ENCODE measurements at regions not wholly inside any gene's neighbourhood (a gene's known extent, or its start where the extent isn't known, plus 50 kb on each side); places are given as distances from the start of the nearest gene placed in this dataset.

DNA sequence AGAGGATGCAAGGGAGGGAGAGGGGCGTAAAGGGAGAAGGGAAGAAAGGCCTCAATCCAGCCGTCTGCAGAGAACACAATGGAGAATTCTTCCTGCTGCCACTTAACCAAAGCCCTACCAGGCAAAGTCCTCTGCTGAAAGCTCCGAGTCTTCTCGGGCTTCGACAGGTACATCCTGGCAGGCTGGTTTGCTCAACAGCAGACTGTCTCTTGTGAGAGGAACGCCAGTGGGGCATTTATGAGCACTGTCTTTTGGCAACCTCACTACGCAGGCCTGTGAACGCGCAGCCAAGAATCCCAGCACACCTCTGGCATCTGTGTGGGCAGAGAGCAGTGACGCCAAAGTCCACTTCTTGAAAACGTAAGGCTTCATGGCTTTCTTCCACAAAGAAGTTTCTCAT is 207.5 kb upstream of the FAM9B start:
- no peaks in the 10 kb centered on the region for H3K36me3 ChIP-seq (ENCODE audit: insufficient read depth, low read length)
- H3K9me3 ChIP-seq (ENCODE audit: low read length): no peaks in the 10 kb centered on the region
- H3K27ac ChIP-seq (ENCODE audit: low read length): no peak overlapping the region
- no peak overlapping the region for H2AFZ ChIP-seq (ENCODE audit: low read length)
- no peak overlapping the region for H3K9ac ChIP-seq (ENCODE audit: low read length)
- H3K4me2 ChIP-seq (ENCODE audit: low read depth, low read length, poor library complexity, severe bottlenecking): no peak overlapping the region
- no peaks in the 10 kb centered on the region for H3K27me3 ChIP-seq (ENCODE audit: low read length)
- no peaks in the 10 kb centered on the region for H4K20me1 ChIP-seq (ENCODE audit: insufficient read depth, low read depth, low read length)
- H3K4me1 ChIP-seq (ENCODE audit: low read length): no peaks in the 10 kb centered on the region
- H3K79me2 ChIP-seq (ENCODE audit: low read length): no peaks in the 10 kb centered on the region
- no peak for DNase-seq
- no peak overlapping the region for H3K4me3 ChIP-seq (ENCODE audit: low read length)
- no peaks in the 10 kb centered on the region for H3K9me2 ChIP-seq (replicated peaks; ENCODE audit: insufficient read depth, low read length)

DNA sequence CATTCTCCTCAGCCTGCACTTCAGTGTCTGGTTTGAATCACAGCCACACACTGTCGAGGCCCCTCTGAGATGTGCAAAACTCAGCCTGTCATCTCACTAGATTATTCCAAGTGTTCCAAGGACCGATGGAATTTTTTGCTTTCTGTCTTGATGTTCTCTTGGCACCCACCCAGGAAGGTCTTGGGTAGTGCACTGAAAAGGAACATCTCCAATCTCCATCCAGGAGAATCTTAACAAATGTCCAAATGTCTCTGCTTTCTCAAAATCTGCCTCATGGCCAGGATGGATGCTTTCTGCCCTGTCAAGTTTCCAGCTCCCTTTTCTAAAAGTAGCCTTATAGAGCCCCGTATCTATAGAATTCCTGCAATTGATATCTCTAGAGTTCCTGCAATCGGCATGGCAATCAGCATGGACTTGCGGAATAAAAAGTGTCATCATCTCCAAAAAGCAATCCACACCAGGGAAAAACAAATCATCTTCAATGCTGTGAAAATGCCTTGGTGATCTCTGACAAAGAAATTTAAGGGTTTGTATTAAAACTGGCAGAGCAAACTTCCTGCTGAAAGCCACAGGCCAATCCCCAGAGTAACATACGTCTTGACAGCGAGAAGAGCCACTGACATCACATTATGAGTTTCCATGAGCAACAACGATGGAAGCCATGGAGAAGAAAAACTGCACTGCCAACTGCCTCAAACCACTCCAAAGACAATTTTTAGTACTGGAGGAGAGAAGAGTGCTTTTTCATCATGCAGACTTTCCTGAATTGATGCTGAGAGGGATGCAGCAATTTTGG is 215.3 kb upstream of the FAM9B start:
- H3K4me1 ChIP-seq (ENCODE audit: low read length): no peaks in the 10 kb centered on the region
- H3K36me3 ChIP-seq (ENCODE audit: insufficient read depth, low read length): no peaks in the 10 kb centered on the region
- no peak overlapping the region for H3K4me3 ChIP-seq (ENCODE audit: low read length)
- no peaks in the 10 kb centered on the region for H4K20me1 ChIP-seq (ENCODE audit: insufficient read depth, low read depth, low read length)
- no peaks in the 10 kb centered on the region for H3K9me3 ChIP-seq (ENCODE audit: low read length)
- H3K9ac ChIP-seq (ENCODE audit: low read length): no peak overlapping the region
- no peak overlapping the region for H2AFZ ChIP-seq (ENCODE audit: low read length)
- no peaks in the 10 kb centered on the region for H3K27me3 ChIP-seq (ENCODE audit: low read length)
- no peak for DNase-seq
- H3K4me2 ChIP-seq (ENCODE audit: low read depth, low read length, poor library complexity, severe bottlenecking): no peak overlapping the region
- H3K79me2 ChIP-seq (ENCODE audit: low read length): no peaks in the 10 kb centered on the region
- H3K27ac ChIP-seq (ENCODE audit: low read length): no peak overlapping the region
- H3K9me2 ChIP-seq (replicated peaks; ENCODE audit: insufficient read depth, low read length): no peaks in the 10 kb centered on the region

DNA sequence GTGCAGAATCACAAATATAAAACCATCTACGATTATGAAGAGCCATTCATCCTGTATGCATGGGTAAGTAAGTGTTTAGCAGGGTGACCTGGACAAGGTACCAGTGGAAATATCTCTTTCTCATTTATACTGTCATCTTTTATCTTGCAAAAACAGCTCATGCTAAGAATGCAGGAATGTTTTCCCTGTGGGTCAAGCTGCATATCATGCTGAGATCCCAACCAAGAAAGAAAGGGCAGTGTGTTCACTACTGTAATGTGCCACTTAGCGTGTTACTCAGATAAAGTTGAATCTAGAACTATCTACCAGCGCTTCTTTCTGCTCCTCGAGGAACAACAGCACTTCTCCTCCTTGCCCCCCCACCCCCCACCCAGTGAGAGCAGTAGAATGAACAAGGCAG is 212.7 kb upstream of the TBL1X start:
- no peak overlapping the region for H3K4me3 ChIP-seq (ENCODE audit: low read length)
- H3K27me3 ChIP-seq (ENCODE audit: low read length): no peaks in the 10 kb centered on the region
- H4K20me1 ChIP-seq (ENCODE audit: insufficient read depth, low read depth, low read length): no peaks in the 10 kb centered on the region
- H3K9me3 ChIP-seq (ENCODE audit: low read length): no peaks in the 10 kb centered on the region
- no peaks in the 10 kb centered on the region for H3K36me3 ChIP-seq (ENCODE audit: insufficient read depth, low read length)
- H3K9me2 ChIP-seq (replicated peaks; ENCODE audit: insufficient read depth, low read length): no peaks in the 10 kb centered on the region
- DNase-seq: no peak
- no peak overlapping the region for H3K4me2 ChIP-seq (ENCODE audit: low read depth, low read length, poor library complexity, severe bottlenecking)
- no peaks in the 10 kb centered on the region for H3K4me1 ChIP-seq (ENCODE audit: low read length)
- H3K79me2 ChIP-seq (ENCODE audit: low read length): no peaks in the 10 kb centered on the region
- no peak overlapping the region for H3K9ac ChIP-seq (ENCODE audit: low read length)
- H3K27ac ChIP-seq (ENCODE audit: low read length): no peak overlapping the region
- H2AFZ ChIP-seq (ENCODE audit: low read length): no peak overlapping the region

- Histone ChIP-seq H3K27ac (ENCODE audit: low read length) (no peak overlapping the region), H3K9me2 (replicated peaks; ENCODE audit: insufficient read depth, low read length) (no peaks in the 10 kb centered on the region), H3K4me2 (ENCODE audit: low read depth, low read length, poor library complexity, severe bottlenecking) (no peak overlapping the region), H4K20me1 (ENCODE audit: insufficient read depth, low read depth, low read length) (no peaks in the 10 kb centered on the region), H3K79me2 (ENCODE audit: low read length) (no peaks in the 10 kb centered on the region), H3K9me3 (ENCODE audit: low read length) (no peaks in the 10 kb centered on the region), H3K4me3 (ENCODE audit: low read length) (no peak overlapping the region), H3K36me3 (ENCODE audit: insufficient read depth, low read length) (no peaks in the 10 kb centered on the region), H3K27me3 (ENCODE audit: low read length) (no peaks in the 10 kb centered on the region), H3K4me1 (ENCODE audit: low read length) (no peaks in the 10 kb centered on the region), H2AFZ (ENCODE audit: low read length) (no peak overlapping the region), H3K9ac (ENCODE audit: low read length) (no peak overlapping the region)
- no peak for DNase-seq
Measured at GRCh38 chrX:9253211-9253610, 211.6 kb upstream of the TBL1X start.

DNA sequence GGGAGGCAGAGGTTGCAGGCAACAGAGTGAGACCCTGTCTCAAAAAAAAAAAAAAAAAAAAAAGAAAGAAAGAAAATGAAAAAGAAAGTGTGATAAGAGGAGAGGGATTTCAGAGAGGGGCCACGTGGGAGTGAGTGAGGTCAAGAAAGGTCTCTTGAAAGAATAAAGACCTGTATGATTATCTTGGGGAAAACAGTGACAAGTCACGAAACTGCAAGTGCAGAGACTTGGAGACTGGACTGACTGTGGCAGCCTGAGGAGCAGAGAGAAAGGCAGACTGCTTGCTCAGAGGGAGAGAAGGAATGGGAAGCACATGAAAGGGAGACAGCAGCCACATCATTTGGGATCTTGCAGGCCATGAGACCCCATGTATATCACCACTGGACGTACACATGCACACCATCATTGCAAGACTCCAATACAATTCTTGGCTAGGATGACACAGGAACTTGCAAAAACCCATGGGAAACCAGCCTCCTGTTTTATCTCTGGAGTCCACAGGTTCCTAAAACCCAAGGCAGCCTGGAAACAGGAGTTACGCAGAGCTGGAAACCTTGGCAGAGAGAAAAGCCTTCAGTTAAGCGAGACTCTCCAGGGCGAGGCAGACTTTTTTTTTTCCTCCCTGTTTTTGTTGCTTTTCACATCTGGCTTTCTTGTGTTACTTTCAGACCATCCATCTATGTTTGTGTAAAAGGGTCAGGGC is 207.0 kb upstream of the TBL1X start:
- H3K27ac ChIP-seq (ENCODE audit: low read length): no peak overlapping the region
- DNase-seq: no peak
- no peaks in the 10 kb centered on the region for H3K4me1 ChIP-seq (ENCODE audit: low read length)
- no peaks in the 10 kb centered on the region for H3K9me2 ChIP-seq (replicated peaks; ENCODE audit: insufficient read depth, low read length)
- no peaks in the 10 kb centered on the region for H3K36me3 ChIP-seq (ENCODE audit: insufficient read depth, low read length)
- no peaks in the 10 kb centered on the region for H3K9me3 ChIP-seq (ENCODE audit: low read length)
- H3K9ac ChIP-seq (ENCODE audit: low read length): no peak overlapping the region
- H3K4me2 ChIP-seq (ENCODE audit: low read depth, low read length, poor library complexity, severe bottlenecking): no peak overlapping the region
- H4K20me1 ChIP-seq (ENCODE audit: insufficient read depth, low read depth, low read length): no peaks in the 10 kb centered on the region
- no peaks in the 10 kb centered on the region for H3K79me2 ChIP-seq (ENCODE audit: low read length)
- no peak overlapping the region for H3K4me3 ChIP-seq (ENCODE audit: low read length)
- H2AFZ ChIP-seq (ENCODE audit: low read length): no peak overlapping the region
- no peaks in the 10 kb centered on the region for H3K27me3 ChIP-seq (ENCODE audit: low read length)

- Histone ChIP-seq H3K9me3 (ENCODE audit: low read length) (no peaks in the 10 kb centered on the region), H4K20me1 (ENCODE audit: insufficient read depth, low read depth, low read length) (no peaks in the 10 kb centered on the region), H3K79me2 (ENCODE audit: low read length) (no peaks in the 10 kb centered on the region), H3K36me3 (ENCODE audit: insufficient read depth, low read length) (no peaks in the 10 kb centered on the region), H3K9me2 (replicated peaks; ENCODE audit: insufficient read depth, low read length) (no peaks in the 10 kb centered on the region), H2AFZ (ENCODE audit: low read length) (no peak overlapping the region), H3K4me1 (ENCODE audit: low read length) (no peaks in the 10 kb centered on the region), H3K9ac (ENCODE audit: low read length) (no peak overlapping the region), H3K4me3 (ENCODE audit: low read length) (no peak overlapping the region), H3K4me2 (ENCODE audit: low read depth, low read length, poor library complexity, severe bottlenecking) (no peak overlapping the region), H3K27ac (ENCODE audit: low read length) (no peak overlapping the region), H3K27me3 (ENCODE audit: low read length) (no peaks in the 10 kb centered on the region)
- DNase-seq: no peak
Measured at GRCh38 chrX:9258421-9259104, 206.3 kb upstream of the TBL1X start.

GRCh38 chrX:9260603-9261002 is 204.3 kb upstream of the TBL1X start:
- no peaks in the 10 kb centered on the region for H4K20me1 ChIP-seq (ENCODE audit: insufficient read depth, low read depth, low read length)
- H3K4me2 ChIP-seq (ENCODE audit: low read depth, low read length, poor library complexity, severe bottlenecking): no peak overlapping the region
- no peak for DNase-seq
- H3K9me2 ChIP-seq (replicated peaks; ENCODE audit: insufficient read depth, low read length): no peaks in the 10 kb centered on the region
- no peak overlapping the region for H3K4me3 ChIP-seq (ENCODE audit: low read length)
- H3K79me2 ChIP-seq (ENCODE audit: low read length): no peaks in the 10 kb centered on the region
- H2AFZ ChIP-seq (ENCODE audit: low read length): no peak overlapping the region
- no peaks in the 10 kb centered on the region for H3K9me3 ChIP-seq (ENCODE audit: low read length)
- H3K27me3 ChIP-seq (ENCODE audit: low read length): no peaks in the 10 kb centered on the region
- H3K4me1 ChIP-seq (ENCODE audit: low read length): no peaks in the 10 kb centered on the region
- no peak overlapping the region for H3K9ac ChIP-seq (ENCODE audit: low read length)
- H3K27ac ChIP-seq (ENCODE audit: low read length): no peak overlapping the region
- H3K36me3 ChIP-seq (ENCODE audit: insufficient read depth, low read length): no peaks in the 10 kb centered on the region

DNA sequence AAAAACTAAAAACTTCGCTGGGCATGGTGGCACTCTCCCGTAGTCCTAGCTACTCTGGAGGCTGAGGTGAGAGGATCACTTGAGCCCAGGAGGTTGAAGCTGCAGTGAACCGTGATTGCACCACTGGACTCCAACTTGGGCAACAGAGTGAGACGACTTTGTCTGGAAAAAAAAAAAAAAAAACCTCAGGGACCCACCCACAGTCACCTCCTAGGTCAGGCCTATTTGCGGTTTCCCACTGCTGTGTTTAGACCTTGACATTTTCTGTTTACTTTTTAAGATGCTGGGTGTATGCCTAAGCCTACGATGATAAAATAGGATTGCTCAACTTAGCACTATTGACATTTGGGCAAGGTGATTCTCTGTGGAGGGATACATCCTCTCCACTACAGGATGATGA is 197.4 kb upstream of the TBL1X start:
- Histone ChIP-seq H2AFZ (ENCODE audit: low read length) (no peak overlapping the region), H3K9ac (ENCODE audit: low read length) (no peak overlapping the region), H3K27ac (ENCODE audit: low read length) (no peak overlapping the region), H3K4me3 (ENCODE audit: low read length) (no peak overlapping the region), H3K4me2 (ENCODE audit: low read depth, low read length, poor library complexity, severe bottlenecking) (no peak overlapping the region), H3K27me3 (ENCODE audit: low read length) (no peaks in the 10 kb centered on the region), H3K4me1 (ENCODE audit: low read length) (no peaks in the 10 kb centered on the region), H3K9me3 (ENCODE audit: low read length) (no peaks in the 10 kb centered on the region), H3K36me3 (ENCODE audit: insufficient read depth, low read length) (no peaks in the 10 kb centered on the region), H4K20me1 (ENCODE audit: insufficient read depth, low read depth, low read length) (no peaks in the 10 kb centered on the region), H3K79me2 (ENCODE audit: low read length) (no peaks in the 10 kb centered on the region), H3K9me2 (replicated peaks; ENCODE audit: insufficient read depth, low read length) (no peaks in the 10 kb centered on the region)
- DNase-seq: no peak
